ENCODE measurements at regions not wholly inside any gene's neighbourhood (a gene's known extent, or its start where the extent isn't known, plus 50 kb on each side); places are given as distances from the start of the nearest gene placed in this dataset.

GRCh38 chr17:5711344-5711743 is 127.0 kb upstream of the NLRP1 start:
- TF ChIP-seq POLR2AphosphoS5 (IDR thresholded peaks at IDR 0.05; ENCODE audit: low read depth, low read length) (no peak), REST (IDR thresholded peaks at IDR 0.05; ENCODE audit: insufficient read depth in 1 of 2, low read depth in 2 of 2, low read length in 2 of 2) (no peak)
